ENCODE measurements at regions not wholly inside any gene's neighbourhood (a gene's known extent, or its start where the extent isn't known, plus 50 kb on each side); places are given as distances from the start of the nearest gene placed in this dataset.

DNA sequence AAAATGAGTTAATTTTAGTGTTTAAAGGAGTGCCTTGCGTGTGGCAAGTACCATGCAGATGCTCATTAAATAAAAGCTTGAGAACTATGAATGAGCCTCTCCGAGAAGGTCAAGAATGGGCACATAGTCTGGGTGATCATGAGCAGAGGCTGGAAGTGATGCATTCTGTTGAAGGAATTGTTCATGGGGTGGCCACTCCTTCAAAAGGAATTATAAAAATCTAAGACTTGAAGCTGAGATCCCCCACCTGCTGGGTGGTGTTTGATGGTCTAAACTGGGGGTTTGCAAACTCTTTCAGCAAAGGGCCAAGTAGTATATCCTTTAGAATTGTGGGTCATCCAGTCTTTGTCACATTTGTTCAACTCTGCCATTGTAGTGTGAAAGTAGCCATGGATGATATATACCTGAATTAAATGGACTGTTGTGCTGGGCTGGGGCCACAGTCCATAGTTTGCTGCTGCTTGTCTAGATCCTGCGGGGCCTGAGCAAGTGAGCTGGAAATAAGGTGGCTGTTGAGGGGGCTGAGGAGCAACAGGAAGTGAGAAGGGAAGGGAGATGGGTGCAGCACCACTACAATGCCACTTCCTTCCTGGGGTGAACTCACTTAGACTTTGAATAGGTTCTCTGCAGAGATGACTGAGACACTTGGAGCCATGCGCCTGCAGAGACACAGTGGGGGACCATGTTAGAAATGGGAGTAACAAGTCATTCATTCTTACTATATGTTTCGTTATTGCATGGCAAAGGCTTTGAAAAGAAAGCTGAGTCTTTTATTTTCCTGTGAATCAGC, 179.0 kb downstream of the SNX19 start:
- H3K27me3 Mint-ChIP-seq: peaks cover 3 to 4% of the 10 kb centered on the region in 2 donors
- H3K36me3 Mint-ChIP-seq: no peaks in the 10 kb centered on the region
- H3K4me3 Mint-ChIP-seq: no peak overlapping the region
- Histone ChIP-seq H3K4me3 (ENCODE audit: control insufficient read depth in 1 of 2, extremely low read depth in 1 of 2, low read length in 1 of 2) (no peak overlapping the region), H3K27ac (ENCODE audit: low read length) (no peak overlapping the region), H3K4me1 (ENCODE audit: control insufficient read depth in 1 of 2, extremely low read depth in 1 of 2, insufficient read depth in 2 of 2, low read length in 2 of 2) (peaks cover 0 to 8% of the 10 kb centered on the region in 2 experiments), H3K9me3 (no peaks in the 10 kb centered on the region), H3K27me3 (replicated peaks in 1 of 2; ENCODE audit: control insufficient read depth in 2 of 2, extremely low read depth in 1 of 2, insufficient read depth in 2 of 2, low read length in 1 of 2) (no peaks in the 10 kb centered on the region), H3K36me3 (ENCODE audit: control insufficient read depth in 2 of 2, extremely low read depth in 1 of 2, insufficient read depth in 1 of 2, low read length in 1 of 2) (no peaks in the 10 kb centered on the region)
- no peak for ATAC-seq (replicated peaks in 1 of 4)
- no peak for DNase-seq
- H3K4me1 Mint-ChIP-seq: peaks cover 3 to 5% (median 3%) of the 10 kb centered on the region in 3 donors
- H3K9me3 Mint-ChIP-seq: peaks cover 20 to 34% (median 20%) of the 10 kb centered on the region in 3 donors
- no peak overlapping the region for H3K27ac Mint-ChIP-seq
- 90% methylated on average over 2 of the region's 5 CpGs for WGBS (ENCODE audit: insufficient coverage)
- POLR2A ChIA-PET: no interaction called here
- CTCF ChIA-PET: no interaction called here

DNA sequence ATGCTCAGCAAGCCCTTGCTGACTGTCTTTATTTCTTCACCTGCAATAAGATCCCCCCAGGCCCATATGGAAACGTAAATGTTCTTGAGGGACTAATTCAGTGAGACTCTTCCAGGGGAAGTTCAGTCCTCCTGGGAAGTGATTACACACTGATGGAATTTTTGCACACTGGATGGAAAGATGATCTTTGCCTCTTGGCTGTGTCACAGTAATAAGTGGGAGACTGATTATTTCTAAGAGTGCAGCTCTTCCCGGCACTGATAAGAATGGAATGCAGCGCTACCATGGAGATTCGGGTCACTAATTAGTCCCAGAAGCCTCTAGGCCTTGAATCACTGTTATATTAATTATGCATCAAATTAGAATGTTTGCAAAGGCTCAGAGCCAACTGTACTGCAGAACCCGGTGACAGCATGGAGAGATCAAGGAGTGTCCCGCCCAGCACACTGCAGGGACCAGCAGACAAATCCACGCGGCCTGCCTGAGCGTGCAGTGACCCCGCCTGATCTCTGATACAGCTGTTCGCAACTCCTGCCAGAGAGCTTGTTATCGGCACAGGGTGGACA, 178.3 kb downstream of the SNX19 start:
- no peak overlapping the region for H3K27ac ChIP-seq (ENCODE audit: low read length)
- no peak overlapping the region for H3K4me3 ChIP-seq (ENCODE audit: control insufficient read depth in 1 of 2, extremely low read depth in 1 of 2, low read length in 1 of 2)
- WGBS (ENCODE audit: insufficient coverage): 93% methylated on average over 9 of the region's 12 CpGs
- ChIA-PET POLR2A (no interaction called here), CTCF (no interaction called here)
- no peak for DNase-seq
- no peak overlapping the region for H3K4me3 Mint-ChIP-seq
- H3K36me3 Mint-ChIP-seq: no peaks in the 10 kb centered on the region
- H3K27me3 Mint-ChIP-seq: peaks cover 3 to 4% of the 10 kb centered on the region in 2 donors
- H3K4me1 Mint-ChIP-seq: peaks cover 3 to 5% (median 3%) of the 10 kb centered on the region in 3 donors
- peaks cover 0 to 8% of the 10 kb centered on the region in 2 experiments for H3K4me1 ChIP-seq (ENCODE audit: control insufficient read depth in 1 of 2, extremely low read depth in 1 of 2, insufficient read depth in 2 of 2, low read length in 2 of 2)
- peaks cover 20 to 34% (median 20%) of the 10 kb centered on the region in 3 donors for H3K9me3 Mint-ChIP-seq
- H3K27ac Mint-ChIP-seq: no peak overlapping the region
- no peaks in the 10 kb centered on the region for H3K27me3 ChIP-seq (replicated peaks in 1 of 2; ENCODE audit: control insufficient read depth in 2 of 2, extremely low read depth in 1 of 2, insufficient read depth in 2 of 2, low read length in 1 of 2)
- no peaks in the 10 kb centered on the region for H3K36me3 ChIP-seq (ENCODE audit: control insufficient read depth in 2 of 2, extremely low read depth in 1 of 2, insufficient read depth in 1 of 2, low read length in 1 of 2)
- ATAC-seq (replicated peaks in 1 of 4): no peak
- H3K9me3 ChIP-seq: no peaks in the 10 kb centered on the region

DNA sequence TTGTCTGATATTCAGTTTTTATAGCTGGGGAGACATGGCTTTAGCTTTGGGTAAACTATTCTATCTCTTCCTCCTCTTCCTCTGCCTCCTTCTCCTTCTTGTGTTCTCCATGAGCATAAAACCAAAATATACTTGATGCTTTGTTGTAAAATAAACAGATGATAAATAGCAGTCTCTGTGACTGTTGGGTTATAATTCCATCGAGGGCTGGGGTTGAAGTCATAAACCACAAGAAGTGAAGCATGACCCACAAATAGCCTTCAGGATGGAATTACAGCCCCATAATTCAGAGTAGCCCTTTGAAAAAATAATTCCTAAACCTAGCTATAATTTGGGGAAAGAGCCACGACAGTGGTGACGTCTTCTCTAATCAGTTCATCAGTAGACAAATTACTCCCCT, 177.7 kb downstream of the SNX19 start:
- Mint-ChIP-seq H3K4me1 (peaks cover 3 to 5% (median 3%) of the 10 kb centered on the region in 3 donors), H3K27ac (no peak overlapping the region), H3K27me3 (peaks cover 3 to 4% of the 10 kb centered on the region in 2 donors), H3K9me3 (peaks cover 20 to 28% (median 20%) of the 10 kb centered on the region in 3 donors), H3K4me3 (no peak overlapping the region), H3K36me3 (no peaks in the 10 kb centered on the region)
- Histone ChIP-seq H3K36me3 (ENCODE audit: control insufficient read depth in 2 of 2, extremely low read depth in 1 of 2, insufficient read depth in 1 of 2, low read length in 1 of 2) (no peaks in the 10 kb centered on the region), H3K27ac (ENCODE audit: low read length) (no peak overlapping the region), H3K4me3 (ENCODE audit: control insufficient read depth in 1 of 2, extremely low read depth in 1 of 2, low read length in 1 of 2) (no peak overlapping the region), H3K27me3 (replicated peaks in 1 of 2; ENCODE audit: control insufficient read depth in 2 of 2, extremely low read depth in 1 of 2, insufficient read depth in 2 of 2, low read length in 1 of 2) (no peaks in the 10 kb centered on the region), H3K9me3 (no peaks in the 10 kb centered on the region), H3K4me1 (ENCODE audit: control insufficient read depth in 1 of 2, extremely low read depth in 1 of 2, insufficient read depth in 2 of 2, low read length in 2 of 2) (peaks cover 0 to 8% of the 10 kb centered on the region in 2 experiments)
- DNase-seq: no peak
- WGBS (ENCODE audit: insufficient coverage): no CpG with 5 or more reads among the region's 3 CpGs
- POLR2A ChIA-PET: no interaction called here
- ATAC-seq (replicated peaks in 1 of 4): no peak
- CTCF ChIA-PET: no interaction called here

DNA sequence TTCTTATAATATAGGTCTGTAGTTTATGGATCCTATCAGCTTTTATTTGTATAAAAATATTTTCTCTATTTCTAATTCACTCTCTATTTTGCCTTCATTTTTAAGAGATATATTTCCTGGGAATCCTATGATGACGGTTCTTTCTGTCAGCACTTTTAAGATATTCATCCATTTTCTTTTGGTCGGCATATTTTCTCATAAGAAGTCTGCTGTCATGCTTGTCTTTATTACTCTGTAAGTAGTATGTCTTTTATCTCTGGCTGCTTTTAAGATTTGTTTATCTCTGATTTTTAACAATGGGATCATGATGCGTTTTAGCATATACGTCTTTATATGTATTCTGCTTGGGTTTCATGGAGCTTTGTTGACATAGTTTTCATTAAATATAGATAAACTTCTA, 175.5 kb downstream of the SNX19 start:
- H3K9me3 Mint-ChIP-seq: peaks cover 11 to 14% (median 14%) of the 10 kb centered on the region in 3 donors
- POLR2A ChIA-PET: interaction anchor here in 1 of 2 donors (0.6 kb wide), 1 partner anchor 110 kb away, joined by 6 read pairs; no protein-coding TSS in a partner anchor
- Histone ChIP-seq H3K27me3 (replicated peaks in 1 of 2; ENCODE audit: control insufficient read depth in 2 of 2, extremely low read depth in 1 of 2, insufficient read depth in 2 of 2, low read length in 1 of 2) (no peaks in the 10 kb centered on the region), H3K36me3 (ENCODE audit: control insufficient read depth in 2 of 2, extremely low read depth in 1 of 2, insufficient read depth in 1 of 2, low read length in 1 of 2) (no peaks in the 10 kb centered on the region), H3K27ac (ENCODE audit: low read length) (no peak overlapping the region), H3K4me3 (ENCODE audit: control insufficient read depth in 1 of 2, extremely low read depth in 1 of 2, low read length in 1 of 2) (no peak overlapping the region), H3K9me3 (no peaks in the 10 kb centered on the region), H3K4me1 (ENCODE audit: control insufficient read depth in 1 of 2, extremely low read depth in 1 of 2, insufficient read depth in 2 of 2, low read length in 2 of 2) (peaks cover 0 to 8% of the 10 kb centered on the region in 2 experiments)
- no peaks in the 10 kb centered on the region for H3K36me3 Mint-ChIP-seq
- H3K4me3 Mint-ChIP-seq: no peak overlapping the region
- CTCF ChIA-PET: no interaction called here
- ATAC-seq (replicated peaks in 1 of 4): no peak
- no peak for DNase-seq
- no peak overlapping the region for H3K27ac Mint-ChIP-seq
- H3K4me1 Mint-ChIP-seq: peaks cover 3 to 5% (median 3%) of the 10 kb centered on the region in 3 donors
- H3K27me3 Mint-ChIP-seq: peaks cover 0 to 5% of the 10 kb centered on the region in 2 donors
- no CpG with 5 or more reads among the region's 4 CpGs for WGBS (ENCODE audit: insufficient coverage)

DNA sequence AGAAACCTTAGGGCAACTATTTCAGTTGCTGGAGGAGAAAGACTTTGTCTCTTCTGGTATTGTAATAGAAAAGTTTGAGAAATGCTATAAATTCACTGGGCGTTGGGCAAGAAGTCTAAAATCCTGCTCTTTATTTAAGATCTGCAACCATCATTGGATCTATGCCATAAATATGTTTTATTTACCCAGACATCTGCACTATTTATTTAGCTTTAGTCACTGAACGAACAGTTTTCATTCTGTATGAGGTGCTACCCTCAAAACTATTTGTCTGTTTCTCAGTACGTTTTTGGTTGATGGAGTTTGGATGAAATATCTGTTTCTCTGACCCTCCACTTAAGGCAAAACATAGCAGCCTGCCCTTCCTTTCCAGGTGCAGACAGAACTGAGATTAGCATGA, 171.5 kb downstream of the SNX19 start:
- Histone ChIP-seq H3K4me3 (ENCODE audit: control insufficient read depth in 1 of 2, extremely low read depth in 1 of 2, low read length in 1 of 2) (no peak overlapping the region), H3K9me3 (no peaks in the 10 kb centered on the region), H3K36me3 (ENCODE audit: control insufficient read depth in 2 of 2, extremely low read depth in 1 of 2, insufficient read depth in 1 of 2, low read length in 1 of 2) (no peaks in the 10 kb centered on the region), H3K4me1 (ENCODE audit: control insufficient read depth in 1 of 2, extremely low read depth in 1 of 2, insufficient read depth in 2 of 2, low read length in 2 of 2) (no peaks in the 10 kb centered on the region), H3K27me3 (replicated peaks in 1 of 2; ENCODE audit: control insufficient read depth in 2 of 2, extremely low read depth in 1 of 2, insufficient read depth in 2 of 2, low read length in 1 of 2) (no peaks in the 10 kb centered on the region), H3K27ac (ENCODE audit: low read length) (no peak overlapping the region)
- H3K4me3 Mint-ChIP-seq: no peak overlapping the region
- no peaks in the 10 kb centered on the region for H3K4me1 Mint-ChIP-seq
- no peaks in the 10 kb centered on the region for H3K36me3 Mint-ChIP-seq
- peaks cover 9 to 14% (median 11%) of the 10 kb centered on the region in 3 donors for H3K9me3 Mint-ChIP-seq
- no peak for DNase-seq
- ChIA-PET CTCF (no interaction called here), POLR2A (no interaction called here)
- H3K27ac Mint-ChIP-seq: no peak overlapping the region
- H3K27me3 Mint-ChIP-seq: peaks cover 11 to 15% of the 10 kb centered on the region in 2 donors
- WGBS (ENCODE audit: insufficient coverage): no CpG with 5 or more reads among the region's 3 CpGs
- ATAC-seq (replicated peaks in 1 of 4): no peak

DNA sequence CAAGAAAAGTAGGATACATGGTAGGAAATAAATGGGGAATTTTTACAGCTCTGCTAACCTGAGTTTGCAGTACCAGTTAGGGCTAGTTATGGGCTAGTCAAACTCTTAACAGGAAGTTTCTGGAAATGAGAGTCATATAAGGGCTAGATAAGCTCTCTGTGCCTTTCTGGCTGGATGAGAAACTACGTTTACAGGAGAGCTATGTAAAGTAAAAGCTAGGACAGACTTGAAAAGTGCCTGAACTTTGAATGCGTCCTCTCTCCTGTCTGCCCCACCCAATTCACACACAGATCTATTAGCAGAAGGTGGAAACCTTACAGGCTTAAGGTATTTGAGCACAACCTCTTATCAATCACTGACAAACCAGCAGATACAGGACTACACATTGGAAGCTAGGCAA, 167.1 kb downstream of the SNX19 start:
- ChIA-PET POLR2A (no interaction called here), CTCF (interaction anchor here in 1 of 2 donors (0.6 kb wide), 1 partner anchor 96 kb away, joined by 7 read pairs; no protein-coding TSS in a partner anchor)
- Histone ChIP-seq H3K27ac (ENCODE audit: low read length) (no peak overlapping the region), H3K4me1 (ENCODE audit: control insufficient read depth in 1 of 2, extremely low read depth in 1 of 2, insufficient read depth in 2 of 2, low read length in 2 of 2) (no peaks in the 10 kb centered on the region), H3K4me3 (ENCODE audit: control insufficient read depth in 1 of 2, extremely low read depth in 1 of 2, low read length in 1 of 2) (no peak overlapping the region), H3K36me3 (ENCODE audit: control insufficient read depth in 2 of 2, extremely low read depth in 1 of 2, insufficient read depth in 1 of 2, low read length in 1 of 2) (no peaks in the 10 kb centered on the region), H3K27me3 (replicated peaks in 1 of 2; ENCODE audit: control insufficient read depth in 2 of 2, extremely low read depth in 1 of 2, insufficient read depth in 2 of 2, low read length in 1 of 2) (no peaks in the 10 kb centered on the region), H3K9me3 (no peaks in the 10 kb centered on the region)
- DNase-seq (no peak), ATAC-seq (replicated peaks in 1 of 4) (no peak)
- H3K36me3 Mint-ChIP-seq: no peaks in the 10 kb centered on the region
- H3K27me3 Mint-ChIP-seq: peaks cover 15 to 17% of the 10 kb centered on the region in 2 donors
- no peak overlapping the region for H3K4me3 Mint-ChIP-seq
- H3K27ac Mint-ChIP-seq: no peak overlapping the region
- no CpG with 5 or more reads among the region's 2 CpGs for WGBS (ENCODE audit: insufficient coverage)
- H3K9me3 Mint-ChIP-seq: no peaks in the 10 kb centered on the region
- no peaks in the 10 kb centered on the region for H3K4me1 Mint-ChIP-seq
